ENCODE measurements at regions not wholly inside any gene's neighbourhood (a gene's known extent, or its start where the extent isn't known, plus 50 kb on each side); places are given as distances from the start of the nearest gene placed in this dataset.

GRCh38 chr6:112923940-112924587, 576.9 kb downstream of the RFPL4B start:
- Histone ChIP-seq H3K36me3 (no peaks in the 10 kb centered on the region), H3K4me3 (no peak overlapping the region), H3K4me1 (no peaks in the 10 kb centered on the region), H3K27me3 (no peaks in the 10 kb centered on the region), H3K9me3 (peaks cover 0 to 4% of the 10 kb centered on the region in 2 donors), H3K27ac (no peak overlapping the region)
- DNase-seq, result no peak
- intact Hi-C loops (cut with DNase I; ENCODE audit: low total_unique reads), result no loop called here
- TF ChIP-seq POLR2A (IDR thresholded peaks at IDR 0.05), result no peak
- TF ChIP-seq CTCF (IDR thresholded peaks at IDR 0.05), result no peak

- Histone ChIP-seq H3K4me3 (no peak overlapping the region), H3K4me1 (no peaks in the 10 kb centered on the region), H3K27me3 (no peaks in the 10 kb centered on the region), H3K27ac (no peak overlapping the region), H3K36me3 (no peaks in the 10 kb centered on the region), H3K9me3 (peaks cover 0 to 4% of the 10 kb centered on the region in 2 donors)
- no peak for TF ChIP-seq POLR2A (IDR thresholded peaks at IDR 0.05)
- TF ChIP-seq CTCF (IDR thresholded peaks at IDR 0.05), result no peak
- no peak for DNase-seq
- intact Hi-C loops (cut with DNase I; ENCODE audit: low total_unique reads), result no loop called here
Observed at GRCh38 chr6:112925702-112926101, 578.6 kb downstream of the RFPL4B start.

GRCh38 chr6:112927641-112928320, 580.7 kb downstream of the RFPL4B start:
- no peaks in the 10 kb centered on the region for H3K4me1 ChIP-seq
- TF ChIP-seq POLR2A (IDR thresholded peaks at IDR 0.05), result no peak
- no peak for TF ChIP-seq CTCF (IDR thresholded peaks at IDR 0.05)
- no peak overlapping the region for H3K4me3 ChIP-seq
- H3K27me3 ChIP-seq, result no peaks in the 10 kb centered on the region
- H3K36me3 ChIP-seq, result no peaks in the 10 kb centered on the region
- intact Hi-C loops (cut with DNase I; ENCODE audit: low total_unique reads), result no loop called here
- no peak for DNase-seq
- peaks cover 0 to 4% of the 10 kb centered on the region in 2 donors for H3K9me3 ChIP-seq
- H3K27ac ChIP-seq, result no peak overlapping the region

- no peak for DNase-seq
- Histone ChIP-seq H3K9me3 (no peaks in the 10 kb centered on the region), H3K36me3 (no peaks in the 10 kb centered on the region), H3K27me3 (no peaks in the 10 kb centered on the region), H3K4me3 (no peak overlapping the region), H3K27ac (no peak overlapping the region), H3K4me1 (no peaks in the 10 kb centered on the region)
- TF ChIP-seq POLR2A (IDR thresholded peaks at IDR 0.05) (no peak), CTCF (IDR thresholded peaks at IDR 0.05) (no peak)
- intact Hi-C loops (cut with DNase I; ENCODE audit: low total_unique reads), result no loop called here
Observed at GRCh38 chr6:112929641-112930040, 582.5 kb downstream of the RFPL4B start.

- no peaks in the 10 kb centered on the region for H3K9me3 ChIP-seq
- no peak for DNase-seq
Observed at GRCh38 chr6:112931832-112932231, 584.7 kb downstream of the RFPL4B start.

More at GRCh38 chr6:112931832-112932231, 584.7 kb downstream of the RFPL4B start:
- Histone ChIP-seq H3K36me3 (no peaks in the 10 kb centered on the region), H3K4me3 (no peak overlapping the region), H3K27me3 (no peaks in the 10 kb centered on the region), H3K27ac (no peak overlapping the region), H3K4me1 (no peaks in the 10 kb centered on the region)
- intact Hi-C loops (cut with DNase I; ENCODE audit: low total_unique reads), result no loop called here
- no peak for TF ChIP-seq POLR2A (IDR thresholded peaks at IDR 0.05)
- TF ChIP-seq CTCF (IDR thresholded peaks at IDR 0.05), result no peak
